ENCODE measurements at regions not wholly inside any gene's neighbourhood (a gene's known extent, or its start where the extent isn't known, plus 50 kb on each side); places are given as distances from the start of the nearest gene placed in this dataset.

GRCh38 chr6:158257425-158257759 is 54.9 kb upstream of the TULP4 start:
- Histone ChIP-seq H3K27me3 (ENCODE audit: control insufficient read depth, extremely low read depth, insufficient read depth, low read length) (no peaks in the 10 kb centered on the region), H3K27ac (ENCODE audit: control insufficient read depth, insufficient read depth, low read length) (no peak overlapping the region), H4K20me1 (ENCODE audit: control insufficient read depth, extremely low read depth, insufficient read depth, low read length) (peaks cover 4% of the 10 kb centered on the region), H3K79me2 (ENCODE audit: control insufficient read depth, insufficient read depth, low read length) (peaks cover 46% of the 10 kb centered on the region), H3K36me3 (ENCODE audit: control insufficient read depth in 2 of 2, extremely low read depth in 1 of 2, insufficient read depth in 2 of 2, low read length in 2 of 2) (peaks cover 2 to 5% of the 10 kb centered on the region in 2 experiments), H3K9ac (ENCODE audit: control insufficient read depth, extremely low read depth, insufficient read depth, low read length) (no peak overlapping the region), H3K4me1 (ENCODE audit: control insufficient read depth, extremely low read depth, insufficient read depth, low read length) (peaks cover 10% of the 10 kb centered on the region), H3K4me3 (ENCODE audit: control insufficient read depth in 2 of 3, extremely low read depth in 1 of 3, insufficient read depth in 2 of 3, low read depth in 1 of 3, low read length in 3 of 3) (no peak overlapping the region), H3K4me2 (ENCODE audit: control insufficient read depth, extremely low read depth, insufficient read depth, low read depth, low read length) (no peak overlapping the region), H3K9me1 (ENCODE audit: control insufficient read depth, extremely low read depth, insufficient read depth, low read length) (no peaks in the 10 kb centered on the region), H2AFZ (ENCODE audit: control insufficient read depth, low read length) (no peak overlapping the region), H3K9me3 (ENCODE audit: control insufficient read depth, low read depth, low read length) (no peaks in the 10 kb centered on the region)
- DNase-seq (ENCODE audit: low read depth, low spot score) = no peak
- TF ChIP-seq CTCF (optimal IDR thresholded peaks at IDR 0.05 in 1 of 3, IDR thresholded peaks at IDR 0.05 in 1 of 3, conservative IDR thresholded peaks at IDR 0.05 in 1 of 3; ENCODE audit: extremely low read depth in 1 of 3, insufficient read depth in 2 of 3, low read length in 3 of 3) (no peak), EZH2 (IDR thresholded peaks at IDR 0.05; ENCODE audit: low read length) (no peak)
- dilution Hi-C loops (cut with MboI; ENCODE audit: extremely low pct_ligation_motif_present, low sequenced_read_pairs) = no loop called here
- FAIRE-seq = no peak

- H3K4me1 ChIP-seq (ENCODE audit: control insufficient read depth, extremely low read depth, insufficient read depth, low read length) = peaks cover 10% of the 10 kb centered on the region
- H3K4me3 ChIP-seq (ENCODE audit: control insufficient read depth in 2 of 3, extremely low read depth in 1 of 3, insufficient read depth in 2 of 3, low read depth in 1 of 3, low read length in 3 of 3) = no peak overlapping the region
- H3K27ac ChIP-seq (ENCODE audit: control insufficient read depth, insufficient read depth, low read length) = no peak overlapping the region
- DNase-seq (ENCODE audit: low read depth, low spot score) (no peak), FAIRE-seq (no peak)
- no peaks in the 10 kb centered on the region for H3K9me3 ChIP-seq (ENCODE audit: control insufficient read depth, low read depth, low read length)
- peaks cover 48% of the 10 kb centered on the region for H3K79me2 ChIP-seq (ENCODE audit: control insufficient read depth, insufficient read depth, low read length)
- H2AFZ ChIP-seq (ENCODE audit: control insufficient read depth, low read length) = no peak overlapping the region
- dilution Hi-C loops (cut with MboI; ENCODE audit: extremely low pct_ligation_motif_present, low sequenced_read_pairs) = no loop called here
- H3K27me3 ChIP-seq (ENCODE audit: control insufficient read depth, extremely low read depth, insufficient read depth, low read length) = no peaks in the 10 kb centered on the region
- peaks cover 2 to 5% of the 10 kb centered on the region in 2 experiments for H3K36me3 ChIP-seq (ENCODE audit: control insufficient read depth in 2 of 2, extremely low read depth in 1 of 2, insufficient read depth in 2 of 2, low read length in 2 of 2)
- TF ChIP-seq EZH2 (IDR thresholded peaks at IDR 0.05; ENCODE audit: low read length) (no peak), CTCF (optimal IDR thresholded peaks at IDR 0.05 in 1 of 3, IDR thresholded peaks at IDR 0.05 in 1 of 3, conservative IDR thresholded peaks at IDR 0.05 in 1 of 3; ENCODE audit: extremely low read depth in 1 of 3, insufficient read depth in 2 of 3, low read length in 3 of 3) (no peak)
- no peak overlapping the region for H3K9ac ChIP-seq (ENCODE audit: control insufficient read depth, extremely low read depth, insufficient read depth, low read length)
- H4K20me1 ChIP-seq (ENCODE audit: control insufficient read depth, extremely low read depth, insufficient read depth, low read length) = peaks cover 6% of the 10 kb centered on the region
- H3K4me2 ChIP-seq (ENCODE audit: control insufficient read depth, extremely low read depth, insufficient read depth, low read depth, low read length) = no peak overlapping the region
- H3K9me1 ChIP-seq (ENCODE audit: control insufficient read depth, extremely low read depth, insufficient read depth, low read length) = no peaks in the 10 kb centered on the region
Measured at GRCh38 chr6:158257781-158258180, 54.5 kb upstream of the TULP4 start.
